ENCODE measurements at regions not wholly inside any gene's neighbourhood (a gene's known extent, or its start where the extent isn't known, plus 50 kb on each side); places are given as distances from the start of the nearest gene placed in this dataset.

- no peak overlapping the region for H3K4me3 Mint-ChIP-seq (ENCODE audit: unreplicated experiment)
- no peak overlapping the region for H3K27ac Mint-ChIP-seq (ENCODE audit: unreplicated experiment)
- no peak for DNase-seq (ENCODE audit: extremely low spot score, unreplicated experiment)
- no peak for TF ChIP-seq CTCF (IDR thresholded peaks at IDR 0.05)
- H3K27me3 Mint-ChIP-seq (ENCODE audit: unreplicated experiment) = peaks cover 3% of the 10 kb centered on the region
- no peaks in the 10 kb centered on the region for H3K9me3 Mint-ChIP-seq (ENCODE audit: unreplicated experiment)
- H3K4me1 Mint-ChIP-seq (ENCODE audit: unreplicated experiment) = no peaks in the 10 kb centered on the region
- no peaks in the 10 kb centered on the region for H3K36me3 Mint-ChIP-seq (ENCODE audit: unreplicated experiment)
Measured at GRCh38 chr2:210844016-210844415, 287.6 kb downstream of the CPS1 start.

- Mint-ChIP-seq H3K36me3 (ENCODE audit: unreplicated experiment) (no peaks in the 10 kb centered on the region), H3K27me3 (ENCODE audit: unreplicated experiment) (no peaks in the 10 kb centered on the region), H3K9me3 (ENCODE audit: unreplicated experiment) (no peaks in the 10 kb centered on the region), H3K4me3 (ENCODE audit: unreplicated experiment) (no peak overlapping the region), H3K4me1 (ENCODE audit: unreplicated experiment) (peaks cover 5% of the 10 kb centered on the region), H3K27ac (ENCODE audit: unreplicated experiment) (no peak overlapping the region)
- no peak for DNase-seq (ENCODE audit: extremely low spot score, unreplicated experiment)
- TF ChIP-seq CTCF (IDR thresholded peaks at IDR 0.05) = no peak
Measured at GRCh38 chr2:210859314-210859713, 302.9 kb downstream of the CPS1 start.

GRCh38 chr2:210860276-210860675 is 303.9 kb downstream of the CPS1 start:
- Mint-ChIP-seq H3K4me3 (ENCODE audit: unreplicated experiment) (no peak overlapping the region), H3K27ac (ENCODE audit: unreplicated experiment) (no peak overlapping the region), H3K9me3 (ENCODE audit: unreplicated experiment) (no peaks in the 10 kb centered on the region), H3K4me1 (ENCODE audit: unreplicated experiment) (peaks cover 5% of the 10 kb centered on the region), H3K27me3 (ENCODE audit: unreplicated experiment) (peaks cover 4% of the 10 kb centered on the region), H3K36me3 (ENCODE audit: unreplicated experiment) (no peaks in the 10 kb centered on the region)
- no peak for DNase-seq (ENCODE audit: extremely low spot score, unreplicated experiment)
- TF ChIP-seq CTCF (IDR thresholded peaks at IDR 0.05) = no peak

GRCh38 chr2:210861038-210861665 is 304.8 kb downstream of the CPS1 start:
- Mint-ChIP-seq H3K4me1 (ENCODE audit: unreplicated experiment) (peaks cover 5% of the 10 kb centered on the region), H3K27me3 (ENCODE audit: unreplicated experiment) (peaks cover 4% of the 10 kb centered on the region), H3K27ac (ENCODE audit: unreplicated experiment) (no peak overlapping the region), H3K36me3 (ENCODE audit: unreplicated experiment) (no peaks in the 10 kb centered on the region), H3K4me3 (ENCODE audit: unreplicated experiment) (no peak overlapping the region), H3K9me3 (ENCODE audit: unreplicated experiment) (no peaks in the 10 kb centered on the region)
- DNase-seq (ENCODE audit: extremely low spot score, unreplicated experiment) = no peak
- no peak for TF ChIP-seq CTCF (IDR thresholded peaks at IDR 0.05)

- no peak for TF ChIP-seq CTCF (IDR thresholded peaks at IDR 0.05)
- DNase-seq (ENCODE audit: extremely low spot score, unreplicated experiment) = no peak
Measured at GRCh38 chr2:210862283-210863065, 306.1 kb downstream of the CPS1 start.

More at GRCh38 chr2:210862283-210863065, 306.1 kb downstream of the CPS1 start:
- peaks cover 4% of the 10 kb centered on the region for H3K4me1 Mint-ChIP-seq (ENCODE audit: unreplicated experiment)
- no peaks in the 10 kb centered on the region for H3K9me3 Mint-ChIP-seq (ENCODE audit: unreplicated experiment)
- no peak overlapping the region for H3K27ac Mint-ChIP-seq (ENCODE audit: unreplicated experiment)
- no peak overlapping the region for H3K4me3 Mint-ChIP-seq (ENCODE audit: unreplicated experiment)
- H3K36me3 Mint-ChIP-seq (ENCODE audit: unreplicated experiment) = no peaks in the 10 kb centered on the region
- peaks cover 4% of the 10 kb centered on the region for H3K27me3 Mint-ChIP-seq (ENCODE audit: unreplicated experiment)

Data from osteocyte (in vitro differentiated cells).